B cell (primary cell): ENCODE measurements at regions not wholly inside any gene's neighbourhood (a gene's known extent, or its start where the extent isn't known, plus 50 kb on each side); places are given as distances from the start of the nearest gene placed in this dataset.

Source experiments
- ATAC-seq: fragments of 200-7000 bp; cut with Tn5 transposase; one replicate; pipeline ENCODE4 v1.10.0; 2021; ENCODE audit warnings: low read depth, mild to moderate bottlenecking, moderate number of reproducible peaks, moderate library complexity
- CTCF ChIA-PET: fragments of 350-600 bp; sonication (Branson Sonifier 250); formaldehyde crosslinking; loops from one replicate; lab custom pipeline; 2021; ENCODE audit warnings: antibody characterized with exemption, inconsistent platforms; lab: Charles Lee
- POLR2A ChIA-PET: fragments of 350-600 bp; sonication (Branson Sonifier 250); formaldehyde crosslinking; loops from one replicate; lab custom pipeline; 2021; ENCODE audit warnings: antibody characterized with exemption; lab: Charles Lee
- DNase-seq: peaks from one replicate; pipeline ENCODE4 v3.0.0; 2013
- H2AFZ ChIP-seq: 2 replicates; pipeline ENCODE4 v1.6.1; 2012; ENCODE audit warnings: mild to moderate bottlenecking, low read depth, low read length; ENCODE audit not compliant: insufficient read depth, poor library complexity, severe bottlenecking
- H3K27ac ChIP-seq, 2 donors: 1 replicate in 1 of 2; 2 replicates in 1 of 2; pipeline ENCODE4 v1.5.1; 2012 to 2013; ENCODE audit warnings: low read length in 2 of 2, mild to moderate bottlenecking in 2 of 2, moderate library complexity in 1 of 2
- H3K27me3 ChIP-seq, 4 experiments: fragments of 200-600 bp in 1 of 4; sonication (generic) in 1 of 4; replicated peaks in 1 of 4; 1 replicate in 2 of 4; 2 replicates in 2 of 4; pipeline versions ENCODE4 v1.6.1 to v1.7.0; 2013 to 2016; ENCODE audit warnings: low read length in 3 of 4, mild to moderate bottlenecking in 2 of 4, mixed read lengths in 1 of 4, moderate library complexity in 1 of 4; ENCODE audit not compliant: insufficient read depth in 4 of 4, control insufficient read depth in 3 of 4; ENCODE audit errors: control extremely low read depth in 1 of 4
- H3K36me3 ChIP-seq, 2 experiments: replicated peaks in 1 of 2; 1 replicate in 1 of 2; 2 replicates in 1 of 2; pipeline versions ENCODE4 v1.6.1 to v1.7.1; 2013; ENCODE audit warnings: low read length in 1 of 2; ENCODE audit not compliant: insufficient read depth in 2 of 2, control insufficient read depth in 1 of 2; ENCODE audit errors: control extremely low read depth in 1 of 2, extremely low read depth in 1 of 2
- H3K4me1 ChIP-seq, 2 donors: fragments of 200-600 bp in 1 of 2; sonication (generic) in 1 of 2; 1 replicate in 1 of 2; 2 replicates in 1 of 2; pipeline versions ENCODE4 v1.5.1 to v1.6.1; 2013 to 2017; ENCODE audit warnings: low read length in 2 of 2; ENCODE audit not compliant: control insufficient read depth in 2 of 2, insufficient read depth in 2 of 2
- H3K4me2 ChIP-seq: replicated peaks from 2 replicates; pipeline ENCODE3; 2012; ENCODE audit warnings: mild to moderate bottlenecking, low read depth, low read length; ENCODE audit not compliant: poor library complexity, severe bottlenecking
- H3K4me3 ChIP-seq, 5 experiments: fragments of 200-600 bp in 1 of 5; sonication (generic) in 1 of 5; 1 replicate in 3 of 5; 2 replicates in 2 of 5; pipeline versions ENCODE4 v1.5.1 to v1.7.0; 2011 to 2016; ENCODE audit warnings: low read length in 4 of 5, mild to moderate bottlenecking in 4 of 5, low read depth in 2 of 5, control low read depth in 1 of 5, moderate library complexity in 1 of 5; ENCODE audit not compliant: insufficient read depth in 1 of 5; ENCODE audit errors: control extremely low read depth in 1 of 5, extremely low read depth in 1 of 5
- H3K79me2 ChIP-seq: fragments of 200-600 bp; sonication (generic); one replicate; pipeline ENCODE4 v1.6.0; 2016; ENCODE audit warnings: low read length; ENCODE audit not compliant: control insufficient read depth, insufficient read depth
- H3K9ac ChIP-seq: fragments of 200-600 bp; sonication (generic); 2 replicates; pipeline ENCODE4 v1.6.1; 2017; ENCODE audit warnings: mild to moderate bottlenecking, low read length, moderate library complexity
- H3K9me3 ChIP-seq, 3 donors: one replicate each; pipeline versions ENCODE4 v1.6.1 to v1.7.1; 2013; ENCODE audit warnings: low read length in 2 of 3; ENCODE audit not compliant: control insufficient read depth in 2 of 3, insufficient read depth in 1 of 3; ENCODE audit errors: control extremely low read depth in 1 of 3
- H4K20me1 ChIP-seq: 2 replicates; pipeline ENCODE4 v1.6.0; 2012; ENCODE audit warnings: mild to moderate bottlenecking, low read length; ENCODE audit not compliant: insufficient read depth, control insufficient read depth, poor library complexity, severe bottlenecking
- H3K27ac Mint-ChIP-seq: one replicate; pipeline ENCODE4 v1.8.0; 2021; ENCODE audit warnings: mixed read lengths
- H3K27me3 Mint-ChIP-seq: one replicate; pipeline ENCODE4 v1.8.0; 2021; ENCODE audit warnings: mixed read lengths
- H3K4me1 Mint-ChIP-seq: one replicate; pipeline ENCODE4 v1.8.0; 2021; ENCODE audit warnings: mixed read lengths
- H3K4me3 Mint-ChIP-seq: one replicate; pipeline ENCODE4 v1.8.0; 2021; ENCODE audit warnings: mixed read lengths
- H3K9me3 Mint-ChIP-seq: one replicate; pipeline ENCODE4 v1.8.0; 2022; ENCODE audit warnings: mixed read lengths; ENCODE audit not compliant: insufficient read depth
- EZH2 ChIP-seq: IDR thresholded peaks from 2 replicates; pipeline ENCODE4 v1.6.1; 2012; ENCODE audit warnings: borderline replicate concordance, low read depth, mild to moderate bottlenecking, moderate library complexity, low read length; ENCODE audit not compliant: insufficient read depth, poor library complexity, severe bottlenecking
- whole genome bisulfite sequencing: methylation state at CpG from one replicate; pipeline ENCODE4 v1.1.5; 2013; ENCODE audit warnings: missing lambda C conversion rate; ENCODE audit not compliant: insufficient coverage; 5-methylcytosine and 5-hydroxymethylcytosine counted together
- intact Hi-C: fragments of 100-400 bp; cut with micrococcal nuclease; formaldehyde crosslinking; loops from one replicate; pipeline ENCODE4 v1.10.0; 2022
- TF ChIP-seq, protein P1 (sequence below): fragments of 200-600 bp; IDR thresholded peaks from one replicate; pipeline ENCODE4 v1.8.0; 2022; ENCODE audit warnings: antibody characterized with exemption, mild to moderate bottlenecking

DNA sequence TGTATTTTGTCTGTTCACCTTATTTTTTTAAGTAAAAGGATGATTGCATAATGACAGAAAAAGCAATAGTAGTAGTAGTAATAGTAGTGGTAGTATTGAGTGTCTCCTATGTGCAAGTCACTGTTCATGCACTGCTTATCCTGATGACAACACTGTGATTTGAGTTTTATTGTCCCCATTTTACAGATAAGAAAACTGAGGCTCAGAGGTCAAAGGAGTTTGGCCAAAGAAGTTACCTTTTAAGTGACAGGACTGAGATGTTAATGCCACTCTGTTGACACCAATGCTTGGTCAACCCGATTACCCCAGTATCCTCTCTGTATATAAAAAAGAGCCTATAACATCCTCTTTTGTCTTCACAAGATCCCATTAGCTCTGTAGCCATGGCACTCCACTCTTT is 100.5 kb upstream of the FRMPD3 start:
- Mint-ChIP-seq H3K27me3 (peaks cover 17% of the 10 kb centered on the region), H3K27ac (no peak overlapping the region), H3K9me3 (no peaks in the 10 kb centered on the region), H3K4me3 (no peak overlapping the region), H3K4me1 (no peaks in the 10 kb centered on the region)
- H3K9ac ChIP-seq, result no peak overlapping the region
- H3K4me3 ChIP-seq, result no peak overlapping the region
- DNase-seq (no peak), ATAC-seq (no peak)
- H4K20me1 ChIP-seq, result no peaks in the 10 kb centered on the region
- no peaks in the 10 kb centered on the region for H3K36me3 ChIP-seq
- TF ChIP-seq, protein P1, sequence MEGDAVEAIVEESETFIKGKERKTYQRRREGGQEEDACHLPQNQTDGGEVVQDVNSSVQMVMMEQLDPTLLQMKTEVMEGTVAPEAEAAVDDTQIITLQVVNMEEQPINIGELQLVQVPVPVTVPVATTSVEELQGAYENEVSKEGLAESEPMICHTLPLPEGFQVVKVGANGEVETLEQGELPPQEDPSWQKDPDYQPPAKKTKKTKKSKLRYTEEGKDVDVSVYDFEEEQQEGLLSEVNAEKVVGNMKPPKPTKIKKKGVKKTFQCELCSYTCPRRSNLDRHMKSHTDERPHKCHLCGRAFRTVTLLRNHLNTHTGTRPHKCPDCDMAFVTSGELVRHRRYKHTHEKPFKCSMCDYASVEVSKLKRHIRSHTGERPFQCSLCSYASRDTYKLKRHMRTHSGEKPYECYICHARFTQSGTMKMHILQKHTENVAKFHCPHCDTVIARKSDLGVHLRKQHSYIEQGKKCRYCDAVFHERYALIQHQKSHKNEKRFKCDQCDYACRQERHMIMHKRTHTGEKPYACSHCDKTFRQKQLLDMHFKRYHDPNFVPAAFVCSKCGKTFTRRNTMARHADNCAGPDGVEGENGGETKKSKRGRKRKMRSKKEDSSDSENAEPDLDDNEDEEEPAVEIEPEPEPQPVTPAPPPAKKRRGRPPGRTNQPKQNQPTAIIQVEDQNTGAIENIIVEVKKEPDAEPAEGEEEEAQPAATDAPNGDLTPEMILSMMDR, result no peak
- no peak for TF ChIP-seq EZH2
- 71% methylated on average over 1 of the region's 1 CpG for WGBS
- H2AFZ ChIP-seq, result no peak overlapping the region
- H3K27ac ChIP-seq, result no peak overlapping the region
- CTCF ChIA-PET, result no interaction called here
- no peaks in the 10 kb centered on the region for H3K27me3 ChIP-seq
- H3K4me2 ChIP-seq, result no peak overlapping the region
- no peaks in the 10 kb centered on the region for H3K79me2 ChIP-seq
- intact Hi-C loops, result no loop called here
- no peaks in the 10 kb centered on the region for H3K4me1 ChIP-seq
- POLR2A ChIA-PET, result no interaction called here
- H3K9me3 ChIP-seq, result no peaks in the 10 kb centered on the region

- TF ChIP-seq EZH2, result no peak
- TF ChIP-seq, protein P1, result no peak
- no peak overlapping the region for H3K27ac Mint-ChIP-seq
- peaks cover 0 to 5% (median 0%) of the 10 kb centered on the region in 4 experiments for H3K27me3 ChIP-seq
- no peaks in the 10 kb centered on the region for H3K4me1 ChIP-seq
- H3K4me2 ChIP-seq, result no peak overlapping the region
- no peaks in the 10 kb centered on the region for H3K79me2 ChIP-seq
- H3K36me3 ChIP-seq, result no peaks in the 10 kb centered on the region
- H4K20me1 ChIP-seq, result no peaks in the 10 kb centered on the region
- no peak overlapping the region for H3K27ac ChIP-seq
- DNase-seq (no peak), ATAC-seq (no peak)
- no peak overlapping the region for H3K4me3 Mint-ChIP-seq
- no peak overlapping the region for H3K4me3 ChIP-seq
- intact Hi-C loops, result no loop called here
- H3K4me1 Mint-ChIP-seq, result no peaks in the 10 kb centered on the region
- WGBS, result no CpG with 5 or more reads among the region's 1 CpG
- H3K9ac ChIP-seq, result no peak overlapping the region
- ChIA-PET CTCF (no interaction called here), POLR2A (no interaction called here)
- H3K27me3 Mint-ChIP-seq, result peaks cover 37% of the 10 kb centered on the region
- no peaks in the 10 kb centered on the region for H3K9me3 ChIP-seq
- H2AFZ ChIP-seq, result no peak overlapping the region
- H3K9me3 Mint-ChIP-seq, result no peaks in the 10 kb centered on the region
These were observed 93.9 kb upstream of the FRMPD3 start for GRCh38 chrX:107355533-107355932.
